HEK293 (cell line): ENCODE measurements at regions not wholly inside any gene's neighbourhood (a gene's known extent, or its start where the extent isn't known, plus 50 kb on each side); places are given as distances from the start of the nearest gene placed in this dataset.

Experiments
- CTCF ChIA-PET: fragments of 350-600 bp; formaldehyde crosslinking; extraction: SDS; loops from one replicate; lab custom pipeline; 2021; ENCODE audit warnings: antibody characterized with exemption; lab: Yijun Ruan, JAX
- POLR2A ChIA-PET: fragments of 300-600 bp; formaldehyde crosslinking; extraction: SDS; loops from one replicate; lab custom pipeline; 2020; ENCODE audit warnings: antibody characterized with exemption, inconsistent platforms; lab: Yijun Ruan, JAX
- H3K27ac ChIP-seq: fragments of 200-500 bp; sonication (Bioruptor generic); 2 replicates; pipeline ENCODE4 v1.5.1; 2014; ENCODE audit warnings: low read depth, low read length, control low read depth, inconsistent platforms; ENCODE audit errors: extremely low read depth
- H3K36me3 ChIP-seq, 2 experiments: fragments of 200-500 bp in 1 of 2; sonication (Bioruptor generic) in 1 of 2; 1 replicate in 1 of 2; 2 replicates in 1 of 2; pipeline ENCODE4 v1.5.1; 2014 to 2017; ENCODE audit warnings: inconsistent platforms in 2 of 2, low read length in 2 of 2; ENCODE audit not compliant: control insufficient read depth in 2 of 2, insufficient read depth in 1 of 2
- H3K4me1 ChIP-seq: fragments of 200-500 bp; sonication (Bioruptor generic); 2 replicates; pipeline ENCODE4 v1.5.1; 2014; ENCODE audit warnings: mild to moderate bottlenecking, low read length, inconsistent platforms; ENCODE audit not compliant: control insufficient read depth, insufficient read depth
- H3K4me3 ChIP-seq: 2 replicates; pipeline ENCODE4 v1.5.1; 2011; ENCODE audit warnings: low read depth, mild to moderate bottlenecking, control low read depth, low read length, moderate library complexity
- H3K9me3 ChIP-seq: fragments of 200-500 bp; sonication (Bioruptor generic); 2 replicates; pipeline ENCODE4 v1.5.1; 2014; ENCODE audit warnings: low read depth, low read length, inconsistent platforms; ENCODE audit not compliant: control insufficient read depth, insufficient read depth
- BCL11B ChIP-seq: fragments of 450-650 bp; formaldehyde crosslinking; IDR thresholded peaks from 2 replicates; pipeline ENCODE4 v1.5.1; 2016; ENCODE audit warnings: low read depth, missing biosample characterization, missing genetic modification characterization
- IKZF3 ChIP-seq: fragments of 450-650 bp; IDR thresholded peaks from 2 replicates; pipeline ENCODE4 v1.5.0; 2018; ENCODE audit warnings: missing biosample characterization, mild to moderate bottlenecking, missing genetic modification characterization, moderate library complexity
- KLF16 ChIP-seq: fragments of 450-650 bp; formaldehyde crosslinking; IDR thresholded peaks from 2 replicates; pipeline ENCODE4 v1.5.1; 2017; ENCODE audit warnings: missing biosample characterization, missing genetic modification characterization
- KLF9 ChIP-seq: fragments of 450-650 bp; formaldehyde crosslinking; IDR thresholded peaks from 2 replicates; pipeline ENCODE4 v1.5.1; 2016; ENCODE audit warnings: missing biosample characterization, missing genetic modification characterization, low read depth
- SETDB1 ChIP-seq: IDR thresholded peaks from one replicate; pipeline ENCODE4 v1.6.1; 2017; ENCODE audit warnings: mild to moderate bottlenecking, low read length, moderate library complexity, mixed read lengths; ENCODE audit not compliant: insufficient read length
- SP7 ChIP-seq: fragments of 450-650 bp; formaldehyde crosslinking; IDR thresholded peaks from 2 replicates; pipeline ENCODE4 v1.5.1; 2016; ENCODE audit warnings: missing biosample characterization, missing genetic modification characterization
- YY2 ChIP-seq: fragments of 450-650 bp; formaldehyde crosslinking; IDR thresholded peaks from 2 replicates; pipeline ENCODE4 v1.5.1; 2016; ENCODE audit warnings: missing biosample characterization, missing genetic modification characterization
- ZBTB48 ChIP-seq: fragments of 450-650 bp; formaldehyde crosslinking; IDR thresholded peaks from 2 replicates; pipeline ENCODE4 v1.5.1; 2016; ENCODE audit warnings: missing biosample characterization, missing genetic modification characterization
- ZBTB7A ChIP-seq: fragments of 450-650 bp; formaldehyde crosslinking; IDR thresholded peaks from 2 replicates; pipeline ENCODE4 v1.5.1; 2016; ENCODE audit warnings: low read depth, missing biosample characterization, missing genetic modification characterization
- ZNF10 ChIP-seq: fragments of 450-650 bp; formaldehyde crosslinking; IDR thresholded peaks from 2 replicates; pipeline ENCODE4 v1.5.1; 2017; ENCODE audit warnings: missing biosample characterization, missing genetic modification characterization
- ZNF121 ChIP-seq: fragments of 450-650 bp; formaldehyde crosslinking; IDR thresholded peaks from 2 replicates; pipeline ENCODE4 v1.5.1; 2016; ENCODE audit warnings: missing biosample characterization, missing genetic modification characterization
- ZNF146 ChIP-seq: fragments of 450-650 bp; formaldehyde crosslinking; IDR thresholded peaks from 2 replicates; pipeline ENCODE4 v1.5.1; 2016; ENCODE audit warnings: missing biosample characterization, missing genetic modification characterization
- ZNF155 ChIP-seq: fragments of 450-650 bp; formaldehyde crosslinking; IDR thresholded peaks from 2 replicates; pipeline ENCODE4 v1.5.1; 2016; ENCODE audit warnings: missing biosample characterization, missing genetic modification characterization
- ZNF175 ChIP-seq: fragments of 450-650 bp; formaldehyde crosslinking; IDR thresholded peaks from 2 replicates; pipeline ENCODE4 v1.5.1; 2016; ENCODE audit warnings: missing biosample characterization, missing genetic modification characterization
- ZNF280C ChIP-seq: fragments of 450-650 bp; formaldehyde crosslinking; IDR thresholded peaks from 2 replicates; pipeline ENCODE4 v1.5.1; 2016; ENCODE audit warnings: missing biosample characterization, missing genetic modification characterization
- ZNF292 ChIP-seq: fragments of 450-650 bp; formaldehyde crosslinking; IDR thresholded peaks from 2 replicates; pipeline ENCODE4 v1.5.1; 2016; ENCODE audit warnings: low read depth, missing biosample characterization, missing genetic modification characterization, borderline replicate concordance
- ZNF354C ChIP-seq: fragments of 450-650 bp; formaldehyde crosslinking; IDR thresholded peaks from 2 replicates; pipeline ENCODE4 v1.5.1; 2016; ENCODE audit warnings: missing biosample characterization, missing genetic modification characterization, low read depth, borderline replicate concordance
- ZNF391 ChIP-seq: fragments of 450-650 bp; formaldehyde crosslinking; IDR thresholded peaks from 2 replicates; pipeline ENCODE4 v1.5.1; 2016; ENCODE audit warnings: low read depth, missing biosample characterization, missing genetic modification characterization, borderline replicate concordance
- ZNF449 ChIP-seq: fragments of 450-650 bp; formaldehyde crosslinking; IDR thresholded peaks from 2 replicates; pipeline ENCODE4 v1.5.1; 2017; ENCODE audit warnings: missing biosample characterization, mild to moderate bottlenecking, missing genetic modification characterization, moderate library complexity
- ZNF623 ChIP-seq: fragments of 450-650 bp; formaldehyde crosslinking; IDR thresholded peaks from 2 replicates; pipeline ENCODE4 v1.5.1; 2016; ENCODE audit warnings: missing biosample characterization, missing genetic modification characterization
- ZNF707 ChIP-seq: fragments of 450-650 bp; formaldehyde crosslinking; IDR thresholded peaks from 2 replicates; pipeline ENCODE4 v1.5.1; 2016; ENCODE audit warnings: missing biosample characterization, missing genetic modification characterization
- ZNF777 ChIP-seq: fragments of 450-650 bp; formaldehyde crosslinking; IDR thresholded peaks from 2 replicates; pipeline ENCODE4 v1.5.1; 2017; ENCODE audit warnings: missing biosample characterization, missing genetic modification characterization, borderline replicate concordance
- ZNF791 ChIP-seq: fragments of 450-650 bp; formaldehyde crosslinking; IDR thresholded peaks from 2 replicates; pipeline ENCODE4 v1.5.1; 2016; ENCODE audit warnings: missing biosample characterization, missing genetic modification characterization
- ZNF792 ChIP-seq: fragments of 450-650 bp; formaldehyde crosslinking; IDR thresholded peaks from 2 replicates; pipeline ENCODE4 v1.5.1; 2016; ENCODE audit warnings: missing biosample characterization, missing genetic modification characterization
- ZNF830 ChIP-seq: fragments of 450-650 bp; IDR thresholded peaks from 2 replicates; pipeline ENCODE4 v1.5.0; 2018; ENCODE audit warnings: missing biosample characterization, missing genetic modification characterization, low read depth, mild to moderate bottlenecking, moderate library complexity
- ZNF837 ChIP-seq: fragments of 450-650 bp; formaldehyde crosslinking; IDR thresholded peaks from 2 replicates; pipeline ENCODE4 v1.5.1; 2016; ENCODE audit warnings: missing biosample characterization, missing genetic modification characterization
- TF ChIP-seq, protein P1 (sequence below): fragments of 450-650 bp; formaldehyde crosslinking; IDR thresholded peaks from 2 replicates; pipeline ENCODE4 v1.5.1; 2017; ENCODE audit warnings: missing biosample characterization, missing genetic modification characterization
- TF ChIP-seq, protein P2 (sequence below): fragments of 450-650 bp; formaldehyde crosslinking; IDR thresholded peaks from 2 replicates; pipeline ENCODE4 v1.5.1; 2017; ENCODE audit warnings: missing biosample characterization, missing genetic modification characterization
- TF ChIP-seq, protein P3 (sequence below): fragments of 450-650 bp; formaldehyde crosslinking; IDR thresholded peaks from 2 replicates; pipeline ENCODE4 v1.5.0; 2017; ENCODE audit warnings: missing biosample characterization, missing genetic modification characterization, borderline replicate concordance

GRCh38 chr3:154969366-154969765 is 110.8 kb upstream of the MME start:
- H3K9me3 ChIP-seq: no peaks in the 10 kb centered on the region
- TF ChIP-seq ZNF449 (tag by site-specific recombination) (no peak), SP7 (tag by site-specific recombination) (no peak), ZNF391 (tag by site-specific recombination) (no peak), ZNF280C (no peak), KLF16 (tag by site-specific recombination) (no peak), ZNF837 (no peak), BCL11B (no peak), SETDB1 (no peak)
- TF ChIP-seq, all 188 proteins: peak for 0
- H3K4me1 ChIP-seq: no peaks in the 10 kb centered on the region
- H3K4me3 ChIP-seq: no peak overlapping the region
- H3K27ac ChIP-seq: no peak overlapping the region
- H3K36me3 ChIP-seq: no peaks in the 10 kb centered on the region
- CTCF ChIA-PET: no interaction called here
- POLR2A ChIA-PET: no interaction called here

GRCh38 chr3:154967090-154967489 is 113.0 kb upstream of the MME start:
- POLR2A ChIA-PET: no interaction called here

DNA sequence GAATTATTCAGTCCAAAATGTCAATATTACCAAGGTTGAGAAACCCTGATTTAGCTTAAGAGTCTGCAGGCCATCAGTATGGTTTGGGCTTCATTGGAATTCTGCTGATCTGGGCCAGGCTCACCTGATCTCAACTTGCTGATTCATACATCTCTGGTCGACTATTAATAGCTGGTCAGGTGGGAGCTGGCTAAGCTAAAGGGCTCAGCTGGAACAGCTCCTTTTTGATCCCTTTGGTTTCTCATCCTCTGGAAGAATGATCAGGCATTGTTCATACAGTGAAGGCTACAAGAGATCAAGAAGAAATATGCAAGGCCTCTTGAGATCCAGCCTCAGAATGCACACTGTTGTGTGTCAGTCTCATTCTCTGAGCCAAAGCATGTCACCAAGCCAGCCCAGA is 123.3 kb upstream of the MME start:
- Histone ChIP-seq H3K4me1 (no peaks in the 10 kb centered on the region), H3K4me3 (no peak overlapping the region), H3K27ac (no peak overlapping the region), H3K9me3 (no peaks in the 10 kb centered on the region), H3K36me3 (no peaks in the 10 kb centered on the region)
- ChIA-PET CTCF (interaction anchor here (0.6 to 0.7 kb wide), 2 partner anchors 95 to 639 kb away, joined by 3 to 4 read pairs; no protein-coding TSS in a partner anchor), POLR2A (no interaction called here)
- TF ChIP-seq ZNF792 (tag by site-specific recombination) (no peak), SP7 (tag by site-specific recombination) (no peak), ZNF175 (tag by site-specific recombination) (no peak), ZNF707 (no peak), ZNF837 (no peak), ZNF830 (tag by site-specific recombination) (no peak), ZNF777 (tag by site-specific recombination) (no peak), ZNF155 (tag by site-specific recombination) (no peak), ZNF623 (tag by site-specific recombination) (no peak), ZNF10 (tag by site-specific recombination) (no peak)
- TF ChIP-seq, protein P1, sequence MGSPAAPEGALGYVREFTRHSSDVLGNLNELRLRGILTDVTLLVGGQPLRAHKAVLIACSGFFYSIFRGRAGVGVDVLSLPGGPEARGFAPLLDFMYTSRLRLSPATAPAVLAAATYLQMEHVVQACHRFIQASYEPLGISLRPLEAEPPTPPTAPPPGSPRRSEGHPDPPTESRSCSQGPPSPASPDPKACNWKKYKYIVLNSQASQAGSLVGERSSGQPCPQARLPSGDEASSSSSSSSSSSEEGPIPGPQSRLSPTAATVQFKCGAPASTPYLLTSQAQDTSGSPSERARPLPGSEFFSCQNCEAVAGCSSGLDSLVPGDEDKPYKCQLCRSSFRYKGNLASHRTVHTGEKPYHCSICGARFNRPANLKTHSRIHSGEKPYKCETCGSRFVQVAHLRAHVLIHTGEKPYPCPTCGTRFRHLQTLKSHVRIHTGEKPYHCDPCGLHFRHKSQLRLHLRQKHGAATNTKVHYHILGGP (tag by site-specific recombination): no peak
- TF ChIP-seq, protein P2, sequence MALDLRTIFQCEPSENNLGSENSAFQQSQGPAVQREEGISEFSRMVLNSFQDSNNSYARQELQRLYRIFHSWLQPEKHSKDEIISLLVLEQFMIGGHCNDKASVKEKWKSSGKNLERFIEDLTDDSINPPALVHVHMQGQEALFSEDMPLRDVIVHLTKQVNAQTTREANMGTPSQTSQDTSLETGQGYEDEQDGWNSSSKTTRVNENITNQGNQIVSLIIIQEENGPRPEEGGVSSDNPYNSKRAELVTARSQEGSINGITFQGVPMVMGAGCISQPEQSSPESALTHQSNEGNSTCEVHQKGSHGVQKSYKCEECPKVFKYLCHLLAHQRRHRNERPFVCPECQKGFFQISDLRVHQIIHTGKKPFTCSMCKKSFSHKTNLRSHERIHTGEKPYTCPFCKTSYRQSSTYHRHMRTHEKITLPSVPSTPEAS (tag by site-specific recombination): no peak

More at GRCh38 chr3:154967090-154967489, 113.0 kb upstream of the MME start:
- Histone ChIP-seq H3K4me3 (no peak overlapping the region), H3K9me3 (no peaks in the 10 kb centered on the region), H3K27ac (no peak overlapping the region), H3K4me1 (no peaks in the 10 kb centered on the region), H3K36me3 (no peaks in the 10 kb centered on the region)
- TF ChIP-seq ZNF146 (tag by site-specific recombination) (no peak), ZNF354C (tag by site-specific recombination) (no peak), ZNF292 (tag by site-specific recombination) (no peak), ZNF121 (no peak), IKZF3 (no peak), YY2 (tag by site-specific recombination) (no peak), ZNF791 (tag by site-specific recombination) (no peak), KLF9 (tag by site-specific recombination) (no peak), SETDB1 (no peak), ZBTB48 (tag by site-specific recombination) (no peak), ZBTB7A (no peak)
- TF ChIP-seq, protein P3, sequence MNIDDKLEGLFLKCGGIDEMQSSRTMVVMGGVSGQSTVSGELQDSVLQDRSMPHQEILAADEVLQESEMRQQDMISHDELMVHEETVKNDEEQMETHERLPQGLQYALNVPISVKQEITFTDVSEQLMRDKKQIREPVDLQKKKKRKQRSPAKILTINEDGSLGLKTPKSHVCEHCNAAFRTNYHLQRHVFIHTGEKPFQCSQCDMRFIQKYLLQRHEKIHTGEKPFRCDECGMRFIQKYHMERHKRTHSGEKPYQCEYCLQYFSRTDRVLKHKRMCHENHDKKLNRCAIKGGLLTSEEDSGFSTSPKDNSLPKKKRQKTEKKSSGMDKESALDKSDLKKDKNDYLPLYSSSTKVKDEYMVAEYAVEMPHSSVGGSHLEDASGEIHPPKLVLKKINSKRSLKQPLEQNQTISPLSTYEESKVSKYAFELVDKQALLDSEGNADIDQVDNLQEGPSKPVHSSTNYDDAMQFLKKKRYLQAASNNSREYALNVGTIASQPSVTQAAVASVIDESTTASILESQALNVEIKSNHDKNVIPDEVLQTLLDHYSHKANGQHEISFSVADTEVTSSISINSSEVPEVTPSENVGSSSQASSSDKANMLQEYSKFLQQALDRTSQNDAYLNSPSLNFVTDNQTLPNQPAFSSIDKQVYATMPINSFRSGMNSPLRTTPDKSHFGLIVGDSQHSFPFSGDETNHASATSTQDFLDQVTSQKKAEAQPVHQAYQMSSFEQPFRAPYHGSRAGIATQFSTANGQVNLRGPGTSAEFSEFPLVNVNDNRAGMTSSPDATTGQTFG (tag by site-specific recombination): no peak
- CTCF ChIA-PET: interaction anchor here (1.1 kb wide), 1 partner anchor 12 kb away, joined by 6 read pairs; no protein-coding TSS in a partner anchor
